Glutamatergic neuron (in vitro differentiated cells): ENCODE measurements at regions not wholly inside any gene's neighbourhood (a gene's known extent, or its start where the extent isn't known, plus 50 kb on each side); places are given as distances from the start of the nearest gene placed in this dataset.

Experiments used
- DNase-seq: peaks from one replicate; pipeline ENCODE4 v3.0.0; 2022
- H3K27ac Mint-ChIP-seq: one replicate; pipeline ENCODE4 v1.8.0; 2020; ENCODE audit warnings: mild to moderate bottlenecking, mixed read lengths, inconsistent platforms; ENCODE audit not compliant: unreplicated experiment
- H3K27me3 Mint-ChIP-seq: one replicate; pipeline ENCODE4 v1.8.0; 2020; ENCODE audit warnings: mild to moderate bottlenecking, moderate library complexity, mixed read lengths, inconsistent platforms; ENCODE audit not compliant: unreplicated experiment
- H3K36me3 Mint-ChIP-seq: one replicate; pipeline ENCODE4 v1.8.0; 2020; ENCODE audit warnings: mild to moderate bottlenecking, mixed read lengths, inconsistent platforms; ENCODE audit not compliant: unreplicated experiment
- H3K4me1 Mint-ChIP-seq: one replicate; pipeline ENCODE4 v1.8.0; 2020; ENCODE audit warnings: mild to moderate bottlenecking, low read depth, mixed read lengths, inconsistent platforms; ENCODE audit not compliant: unreplicated experiment
- H3K4me3 Mint-ChIP-seq: one replicate; pipeline ENCODE4 v1.8.0; 2020; ENCODE audit warnings: mild to moderate bottlenecking, mixed read lengths, inconsistent platforms; ENCODE audit not compliant: unreplicated experiment
- H3K9me3 Mint-ChIP-seq: one replicate; pipeline ENCODE4 v1.8.0; 2020; ENCODE audit warnings: mild to moderate bottlenecking, moderate library complexity, mixed read lengths, inconsistent platforms; ENCODE audit not compliant: unreplicated experiment
- TF ChIP-seq, protein P1 (sequence below): fragments of 200-600 bp; sonication (generic); IDR thresholded peaks from one replicate; pipeline ENCODE4 v1.5.0; 2021; ENCODE audit not compliant: partially characterized antibody, unreplicated experiment

DNA sequence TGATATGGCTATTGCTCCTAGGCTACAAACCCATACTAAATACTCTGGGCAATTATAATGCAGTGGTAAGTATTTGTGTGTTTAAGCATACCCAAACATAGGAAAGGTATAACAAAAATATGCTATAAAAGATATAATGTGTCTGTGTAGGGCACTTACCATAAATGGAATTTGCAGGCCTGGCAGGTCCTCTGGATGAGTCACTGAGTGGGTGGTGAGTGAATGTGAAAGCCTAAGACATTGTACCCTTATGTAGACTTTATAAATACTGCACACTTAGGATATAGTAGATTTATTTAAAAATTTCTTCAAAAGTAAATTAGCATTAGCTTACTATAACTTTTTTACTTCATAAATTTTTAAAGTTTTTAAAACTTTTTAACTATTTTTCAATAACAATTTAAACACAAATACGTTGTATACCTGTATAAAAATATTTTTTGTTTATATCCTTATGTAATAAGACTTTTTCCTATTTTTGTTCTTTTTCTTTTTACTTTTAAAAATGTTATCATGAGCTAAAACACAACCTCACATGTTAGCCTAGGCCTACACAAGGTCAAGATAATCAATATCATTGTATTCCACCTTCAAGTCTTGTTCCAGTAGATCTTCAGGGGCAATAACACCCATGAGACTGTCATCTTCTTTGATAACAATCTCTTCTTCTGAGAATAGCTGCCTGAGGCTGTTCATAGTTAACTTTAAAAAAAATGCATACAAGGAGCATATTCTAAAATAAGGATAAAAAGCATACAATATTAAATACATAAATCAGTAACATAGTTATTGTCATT, 306.3 kb upstream of the RGS18 start:
- no peak for DNase-seq
- Mint-ChIP-seq H3K4me3 (no peak overlapping the region), H3K9me3 (no peaks in the 10 kb centered on the region), H3K4me1 (no peaks in the 10 kb centered on the region), H3K36me3 (no peaks in the 10 kb centered on the region), H3K27me3 (no peaks in the 10 kb centered on the region), H3K27ac (no peak overlapping the region)
- TF ChIP-seq, protein P1, sequence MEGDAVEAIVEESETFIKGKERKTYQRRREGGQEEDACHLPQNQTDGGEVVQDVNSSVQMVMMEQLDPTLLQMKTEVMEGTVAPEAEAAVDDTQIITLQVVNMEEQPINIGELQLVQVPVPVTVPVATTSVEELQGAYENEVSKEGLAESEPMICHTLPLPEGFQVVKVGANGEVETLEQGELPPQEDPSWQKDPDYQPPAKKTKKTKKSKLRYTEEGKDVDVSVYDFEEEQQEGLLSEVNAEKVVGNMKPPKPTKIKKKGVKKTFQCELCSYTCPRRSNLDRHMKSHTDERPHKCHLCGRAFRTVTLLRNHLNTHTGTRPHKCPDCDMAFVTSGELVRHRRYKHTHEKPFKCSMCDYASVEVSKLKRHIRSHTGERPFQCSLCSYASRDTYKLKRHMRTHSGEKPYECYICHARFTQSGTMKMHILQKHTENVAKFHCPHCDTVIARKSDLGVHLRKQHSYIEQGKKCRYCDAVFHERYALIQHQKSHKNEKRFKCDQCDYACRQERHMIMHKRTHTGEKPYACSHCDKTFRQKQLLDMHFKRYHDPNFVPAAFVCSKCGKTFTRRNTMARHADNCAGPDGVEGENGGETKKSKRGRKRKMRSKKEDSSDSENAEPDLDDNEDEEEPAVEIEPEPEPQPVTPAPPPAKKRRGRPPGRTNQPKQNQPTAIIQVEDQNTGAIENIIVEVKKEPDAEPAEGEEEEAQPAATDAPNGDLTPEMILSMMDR = no peak

DNA sequence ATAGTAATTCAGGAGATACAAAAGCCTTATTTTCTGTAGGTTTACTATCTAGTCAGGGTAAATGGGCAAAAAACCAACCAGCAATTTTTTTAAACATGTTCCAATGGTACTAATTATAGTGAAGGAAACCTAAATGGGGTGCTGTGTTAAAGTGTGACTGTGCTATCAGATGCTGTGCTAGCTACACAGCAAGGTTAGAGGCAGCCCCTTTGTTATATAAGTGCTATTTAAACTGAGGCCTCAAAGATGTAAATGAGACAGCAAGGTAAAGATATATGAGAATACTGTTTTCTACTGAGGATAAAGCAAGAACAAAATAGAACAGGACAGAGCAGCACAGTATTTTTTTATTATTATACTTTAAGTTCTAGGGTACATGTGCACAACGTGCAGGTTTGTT, 305.4 kb upstream of the RGS18 start:
- TF ChIP-seq, protein P1 = no peak
- Mint-ChIP-seq H3K27ac (no peak overlapping the region), H3K9me3 (no peaks in the 10 kb centered on the region), H3K4me3 (no peak overlapping the region), H3K27me3 (no peaks in the 10 kb centered on the region), H3K36me3 (no peaks in the 10 kb centered on the region), H3K4me1 (no peaks in the 10 kb centered on the region)
- no peak for DNase-seq

DNA sequence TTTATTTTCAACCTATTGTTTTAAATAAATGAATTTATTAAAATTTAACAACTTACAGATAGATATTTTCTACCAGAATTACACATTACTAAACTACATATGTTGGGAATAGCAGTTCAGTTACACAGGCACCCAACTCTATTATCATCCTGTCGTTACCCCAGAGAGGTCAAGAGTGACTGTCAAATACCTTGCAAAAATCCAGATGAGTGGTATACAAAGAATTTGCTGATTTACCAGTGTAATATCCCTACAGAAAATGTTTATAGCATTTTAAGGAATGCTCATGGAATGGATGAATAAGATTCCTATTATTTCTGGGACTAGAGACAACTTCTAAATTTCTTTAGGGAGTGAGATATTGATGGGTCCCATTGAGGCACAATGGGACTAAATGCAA, 300.7 kb upstream of the RGS18 start:
- TF ChIP-seq, protein P1 = no peak
- Mint-ChIP-seq H3K36me3 (no peaks in the 10 kb centered on the region), H3K9me3 (no peaks in the 10 kb centered on the region), H3K4me3 (no peak overlapping the region), H3K27me3 (no peaks in the 10 kb centered on the region), H3K4me1 (no peaks in the 10 kb centered on the region), H3K27ac (no peak overlapping the region)
- DNase-seq = no peak

DNA sequence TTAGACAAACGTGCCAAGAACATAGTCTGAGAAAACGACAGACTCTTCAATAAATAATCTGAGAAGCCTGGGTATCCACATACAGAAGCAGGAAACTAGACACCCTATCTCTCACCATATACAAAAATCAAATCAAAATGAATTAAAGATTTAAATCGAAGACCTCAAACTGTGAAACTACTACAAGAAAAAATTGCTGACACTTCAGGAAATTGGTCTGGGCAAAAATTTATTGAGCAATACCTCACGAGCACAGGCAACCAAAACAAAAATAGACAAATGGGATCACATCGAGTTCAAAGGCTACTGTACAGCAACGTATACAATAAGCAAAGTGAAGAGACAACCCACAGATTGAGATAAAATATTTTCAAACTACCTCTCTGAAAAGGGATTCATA, 292.8 kb upstream of the RGS18 start:
- Mint-ChIP-seq H3K4me1 (no peaks in the 10 kb centered on the region), H3K9me3 (no peaks in the 10 kb centered on the region), H3K36me3 (no peaks in the 10 kb centered on the region), H3K27me3 (no peaks in the 10 kb centered on the region), H3K4me3 (no peak overlapping the region), H3K27ac (no peak overlapping the region)
- TF ChIP-seq, protein P1 = no peak
- DNase-seq = no peak

DNA sequence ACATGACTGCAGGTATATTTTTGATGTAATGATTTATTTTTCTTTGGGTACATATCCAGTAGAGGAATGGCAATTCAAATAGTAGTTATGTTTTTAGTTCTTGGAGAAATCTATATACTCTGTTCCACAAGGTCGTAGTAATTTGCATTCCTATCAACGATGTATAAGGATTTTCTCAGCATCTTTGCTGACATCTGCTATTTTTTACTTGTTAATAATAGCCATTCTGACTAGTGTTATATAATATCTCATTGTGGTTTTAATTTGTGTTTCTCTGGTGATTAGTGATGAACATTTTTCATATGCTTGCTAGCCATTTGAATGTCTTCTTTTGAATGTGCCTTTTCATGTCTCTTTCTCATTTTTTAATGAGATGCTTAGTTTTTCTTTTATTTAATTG, 292.1 kb upstream of the RGS18 start:
- TF ChIP-seq, protein P1 = no peak
- Mint-ChIP-seq H3K36me3 (no peaks in the 10 kb centered on the region), H3K4me1 (no peaks in the 10 kb centered on the region), H3K4me3 (no peak overlapping the region), H3K27ac (no peak overlapping the region), H3K27me3 (no peaks in the 10 kb centered on the region), H3K9me3 (no peaks in the 10 kb centered on the region)
- no peak for DNase-seq
